ENCODE measurements at regions not wholly inside any gene's neighbourhood (a gene's known extent, or its start where the extent isn't known, plus 50 kb on each side); places are given as distances from the start of the nearest gene placed in this dataset.

DNA sequence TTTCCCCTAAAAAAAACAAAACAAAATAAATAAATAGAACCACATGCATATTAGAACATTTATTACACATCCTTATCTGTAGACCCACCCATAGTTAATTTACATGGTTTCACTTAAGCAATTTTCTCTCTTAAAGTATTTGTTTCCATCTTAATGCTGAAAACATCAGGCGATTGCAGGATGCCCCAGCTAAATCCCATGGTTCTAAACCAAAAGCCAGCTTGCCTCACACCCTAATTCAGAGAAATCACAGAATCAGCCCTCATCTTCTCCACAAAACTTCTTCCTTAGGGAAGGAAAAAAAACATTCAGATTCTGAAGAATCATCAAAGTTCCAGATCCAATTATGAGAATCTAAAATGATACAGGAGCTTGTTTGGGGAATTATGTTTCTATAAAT, 67.6 kb upstream of the MTHFD1L start:
- DNase-seq (no peak), ATAC-seq (no peak)
- intact Hi-C loops (cut with DNase I), result no loop called here

GRCh38 chr6:150799276-150799805, 66.2 kb upstream of the MTHFD1L start:
- DNase-seq (no peak), ATAC-seq (no peak)
- intact Hi-C loops (cut with DNase I), result no loop called here

DNA sequence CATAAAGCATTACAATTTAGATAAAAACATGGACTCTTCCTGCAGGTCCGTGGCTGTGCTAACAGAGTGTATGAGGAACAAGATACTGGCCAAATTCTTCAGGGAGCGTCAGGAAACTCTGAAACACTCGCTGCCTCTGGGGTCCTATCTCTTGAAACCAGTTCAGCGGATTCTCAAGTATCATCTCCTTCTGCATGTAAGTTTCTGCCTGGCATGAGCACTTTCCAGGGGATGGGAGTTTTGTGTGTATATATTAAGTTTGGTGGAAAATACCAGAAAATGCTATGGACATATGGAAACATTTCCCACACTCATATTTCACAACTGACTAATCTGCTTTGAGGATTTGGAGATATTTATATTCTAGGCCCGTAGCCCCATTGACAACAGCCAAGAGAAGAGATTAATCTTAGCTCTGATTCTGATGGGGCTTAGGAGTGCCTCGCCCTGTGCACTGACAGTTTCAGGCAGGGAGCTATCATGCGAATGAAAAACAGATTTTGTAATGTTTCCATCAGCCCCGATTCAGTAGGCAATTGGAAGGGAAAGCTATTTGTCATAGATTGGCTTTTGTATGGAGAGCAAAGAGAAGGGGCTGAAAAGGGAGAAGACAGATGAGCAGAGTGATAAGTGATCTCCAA, 64.7 kb upstream of the MTHFD1L start:
- intact Hi-C loops (cut with DNase I), result no loop called here
- no peak for DNase-seq
- peak in 1 of 2 donors; percentile 29 for ATAC-seq

GRCh38 chr6:150806790-150807189, 58.7 kb upstream of the MTHFD1L start:
- DNase-seq (no peak), ATAC-seq (no peak)
- intact Hi-C loops (cut with DNase I), result no loop called here

- ATAC-seq (peak in 1 of 2 donors; percentile 15), DNase-seq (no peak)
- intact Hi-C loops (cut with DNase I), result loop anchor here in 1 of 2 donors (10.0 kb wide), 1 partner anchor 729 kb away; no protein-coding TSS in a partner anchor
Observed at GRCh38 chr6:150813319-150813992, 52.0 kb upstream of the MTHFD1L start.

DNA sequence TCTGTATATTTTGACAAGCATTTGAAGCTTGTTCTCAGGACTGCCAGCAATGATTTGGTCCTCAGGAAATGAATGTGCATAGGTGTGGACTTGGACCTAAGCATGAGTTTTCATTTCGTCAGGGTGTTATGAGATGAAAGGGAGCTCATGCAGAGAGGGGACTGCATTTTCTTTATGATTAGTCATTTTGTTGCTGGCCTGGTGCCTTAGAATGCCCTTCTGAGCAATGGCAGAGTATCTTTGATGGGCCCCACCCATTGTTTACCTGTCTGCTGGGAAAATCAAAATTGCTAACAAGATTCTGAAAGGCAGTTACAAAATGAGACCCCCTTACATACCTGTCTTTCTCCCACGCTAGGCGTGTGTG, 51.5 kb upstream of the MTHFD1L start:
- intact Hi-C loops (cut with DNase I), result loop anchor here (2.0 to 10.0 kb wide), 2 partner anchors 395 to 729 kb away; no protein-coding TSS in a partner anchor
- DNase-seq, result no peak
- peak in 1 of 2 donors; percentile 34 for ATAC-seq
